Left cardiac atrium (tissue), 4 donors: ENCODE measurements at regions not wholly inside any gene's neighbourhood (a gene's known extent, or its start where the extent isn't known, plus 50 kb on each side); places are given as distances from the start of the nearest gene placed in this dataset.
"Not testable (repeated sequence)": the region's sequence is repeated elsewhere in the genome, so short reads cannot be mapped to it uniquely, and the experiment has no call there.

ENCODE experiments used
- ATAC-seq, 2 donors: fragments of 200-7000 bp; cut with Tn5 transposase; one replicate each; pipeline ENCODE4 v1.9.1; 2020; ENCODE audit warnings: mild to moderate bottlenecking in 2 of 2, moderate library complexity in 2 of 2
- DNase-seq: peaks from one replicate; pipeline ENCODE4 v3.0.0-alpha.2; 2020
- intact Hi-C, 2 donors: fragments of 100-400 bp; cut with DNase I; formaldehyde crosslinking; loops; one replicate each; pipeline versions ENCODE4 v1.14.1 to v1.15.1; 2022 to 2023
- donor health status: DM: no; HTN: yes; CAD: no.
- donor health status: DM: no; HTN: yes; CAD: no; lungs with severe emphysema.
- donor health status: DM: yes; HTN: yes; CAD: no.
- donor health status: Dilated cardiomyopathy.

DNA sequence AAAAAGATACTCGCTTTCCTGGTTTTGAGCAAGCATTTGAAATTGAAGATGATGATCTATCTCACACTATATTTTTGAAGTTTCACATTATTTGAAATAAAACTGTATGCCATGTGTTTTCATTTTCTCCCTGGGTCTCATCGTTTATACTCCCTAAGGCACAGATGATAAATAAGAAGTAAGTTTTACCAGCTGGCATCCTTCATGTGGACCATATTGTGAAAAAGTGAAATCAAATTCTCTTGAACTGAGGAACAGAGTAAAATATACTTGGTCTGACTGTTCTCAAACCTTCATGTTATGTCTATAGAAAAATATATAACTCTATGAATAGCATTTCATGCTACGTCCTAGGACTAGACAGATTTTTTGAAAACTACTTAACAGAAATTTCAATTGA is 1600.9 kb upstream of the C9orf72 start:
- intact Hi-C loops: no loop called here
- DNase-seq (no peak), ATAC-seq (no peak)

DNA sequence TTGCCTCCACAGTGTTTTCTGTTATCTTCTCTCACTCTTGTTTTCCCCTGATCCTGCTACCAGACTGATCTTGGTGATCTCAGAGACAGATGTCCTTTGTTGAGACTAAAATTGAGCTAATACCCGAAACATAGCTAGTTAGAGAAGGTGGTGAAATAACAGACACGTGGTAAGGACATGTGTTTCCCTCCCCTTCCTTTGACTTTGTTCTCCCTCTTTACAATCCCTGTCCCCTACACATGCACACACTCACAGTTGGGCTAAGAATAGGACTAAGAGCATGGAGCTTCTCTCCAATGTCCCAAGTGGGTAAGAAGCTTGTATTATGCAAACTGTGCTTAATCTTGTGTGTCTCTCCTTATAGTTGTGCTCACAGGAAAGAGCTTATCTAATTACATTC is 1603.0 kb upstream of the C9orf72 start:
- DNase-seq (no peak), ATAC-seq (no peak)
- intact Hi-C loops: no loop called here

DNA sequence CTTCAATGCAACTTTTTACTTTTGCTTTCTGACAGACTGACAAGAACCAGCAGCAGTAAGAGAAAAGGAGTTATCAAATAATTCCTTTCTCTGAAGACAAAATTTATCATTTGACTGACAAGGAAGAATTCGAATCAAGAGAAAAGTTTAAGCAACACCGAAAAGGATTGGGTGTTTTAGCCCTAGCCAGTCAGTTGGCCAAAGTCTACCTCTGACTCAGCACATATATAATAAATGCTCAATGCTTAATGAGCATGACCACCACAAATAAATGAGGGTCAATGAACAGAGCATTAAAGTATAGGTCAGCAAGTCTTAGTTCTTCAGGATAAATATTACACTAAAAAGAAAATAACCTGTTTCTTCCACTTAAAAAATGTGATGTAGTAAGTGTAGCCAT is 1603.5 kb upstream of the C9orf72 start:
- intact Hi-C loops: no loop called here
- no peak for DNase-seq
- ATAC-seq: no peak

DNA sequence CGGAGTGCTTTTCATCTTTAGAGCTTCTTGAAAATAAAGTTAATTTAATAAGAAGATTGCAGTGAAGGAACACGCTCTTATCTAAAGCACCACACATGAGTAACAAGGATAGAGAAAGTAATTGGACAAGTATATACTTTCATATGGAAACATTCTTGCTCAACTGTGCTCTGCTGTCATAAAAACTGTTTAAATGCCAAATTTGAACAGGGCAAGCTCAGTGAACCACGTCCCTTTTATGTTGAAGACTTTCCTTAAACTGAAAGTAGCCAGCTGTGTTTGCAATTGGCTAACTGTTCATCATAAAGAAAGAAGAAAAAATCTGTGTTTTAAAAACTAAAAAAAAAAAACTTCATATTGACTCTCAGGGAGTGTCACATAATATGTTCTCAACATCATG is 1610.7 kb upstream of the C9orf72 start:
- intact Hi-C loops: no loop called here

DNA sequence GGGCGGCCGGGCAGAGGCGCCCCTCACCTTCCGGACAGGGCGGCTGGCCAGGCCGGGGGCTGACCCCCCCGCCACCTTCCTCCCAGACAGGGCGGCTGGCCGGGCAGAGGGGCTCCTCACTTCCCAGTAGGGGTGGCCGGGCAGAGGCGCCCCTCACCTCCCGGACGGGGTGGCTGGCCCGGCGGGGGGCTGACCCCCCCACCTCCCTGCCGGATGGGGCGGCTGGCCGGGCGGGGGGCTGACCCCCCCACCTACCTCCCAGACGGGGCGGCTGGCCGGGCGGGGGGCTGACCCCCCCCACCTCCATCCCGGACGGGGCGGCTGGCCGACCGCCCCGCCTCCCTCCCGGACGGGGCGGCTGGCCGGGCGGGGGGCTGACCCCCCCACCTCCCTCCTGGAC is 1615.5 kb upstream of the C9orf72 start:
- ATAC-seq, intact Hi-C loops, DNase-seq: not testable (repeated sequence)

More for the DNA sequence above, 1610.7 kb upstream of the C9orf72 start:
- DNase-seq (no peak), ATAC-seq (no peak)

DNA sequence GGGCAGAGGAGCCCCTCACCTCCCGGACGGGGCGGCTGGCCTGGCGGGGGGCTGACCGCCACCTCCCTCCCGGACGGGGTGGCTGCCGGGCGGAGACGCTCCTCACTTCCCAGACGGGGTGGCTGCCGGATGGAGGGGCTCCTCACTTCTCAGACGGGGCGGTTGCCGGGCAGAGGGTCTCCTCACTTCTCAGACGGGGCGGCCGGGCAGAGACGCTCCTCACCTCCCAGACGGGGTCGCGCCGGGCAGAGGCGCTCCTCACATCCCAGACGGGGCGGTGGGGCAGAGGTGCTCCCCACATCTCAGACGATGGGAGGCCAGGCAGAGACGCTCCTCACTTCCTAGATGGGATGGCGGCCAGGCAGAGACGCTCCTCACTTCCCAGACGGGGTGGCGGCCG is 1615.9 kb upstream of the C9orf72 start:
- DNase-seq, intact Hi-C loops, ATAC-seq: not testable (repeated sequence)

DNA sequence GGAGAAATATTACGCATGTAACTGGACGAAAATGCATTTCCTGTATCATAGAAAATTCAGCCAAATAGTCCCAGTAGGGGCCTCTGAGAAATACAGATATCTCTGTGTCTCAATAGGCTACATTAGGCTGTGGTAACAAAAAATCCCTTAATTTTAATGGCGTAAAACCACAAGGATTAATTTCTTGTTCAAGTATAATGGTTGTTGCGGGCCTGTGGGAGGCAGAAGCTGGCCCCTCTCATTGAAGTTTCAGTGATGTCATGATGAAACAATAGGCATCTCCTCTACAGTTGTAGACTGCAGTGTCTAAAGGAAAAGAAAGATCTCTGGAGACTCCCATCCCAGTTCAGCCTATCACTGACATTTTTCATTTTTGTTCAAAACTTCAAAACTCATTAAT is 1625.6 kb upstream of the C9orf72 start:
- intact Hi-C loops: no loop called here
- DNase-seq: no peak
- ATAC-seq: no peak

DNA sequence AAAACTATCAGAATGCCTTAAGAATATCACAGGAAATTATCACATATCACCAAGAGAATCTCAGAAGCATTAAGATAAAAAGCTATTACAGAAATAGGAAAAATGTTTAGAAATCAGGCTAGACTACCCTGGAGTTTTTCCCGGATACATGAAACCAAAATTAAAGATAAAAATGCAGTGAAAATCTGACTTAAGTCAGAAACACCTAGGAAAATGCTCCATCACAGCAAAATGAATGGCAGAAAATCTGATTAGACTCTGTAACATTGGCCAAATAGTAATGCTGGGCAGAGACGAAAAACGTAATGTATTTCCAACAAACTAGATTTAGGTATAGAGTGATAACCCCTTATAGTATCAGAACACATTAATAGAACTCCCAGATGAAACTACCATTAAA is 1626.7 kb upstream of the C9orf72 start:
- intact Hi-C loops: no loop called here
- no peak for ATAC-seq
- DNase-seq: no peak

DNA sequence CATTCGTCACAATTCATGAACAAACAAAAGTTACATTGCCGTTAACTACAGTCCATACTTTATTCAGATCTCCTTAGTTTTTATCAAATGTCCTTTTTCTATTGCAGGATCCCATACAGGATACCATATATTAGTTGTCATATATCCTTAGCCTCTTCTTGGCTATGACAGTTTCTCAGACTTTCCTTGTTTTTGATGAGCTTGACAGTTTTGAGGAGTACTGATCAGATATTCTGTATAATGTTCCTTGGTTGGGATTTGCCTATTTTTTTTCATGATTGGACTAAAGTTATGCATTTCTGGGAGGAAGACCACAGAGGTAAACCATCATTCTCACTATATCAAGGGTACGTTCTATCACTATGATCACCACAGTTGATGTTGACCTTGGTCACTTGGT is 1627.4 kb upstream of the C9orf72 start:
- intact Hi-C loops: no loop called here
- DNase-seq (no peak), ATAC-seq (no peak)

DNA sequence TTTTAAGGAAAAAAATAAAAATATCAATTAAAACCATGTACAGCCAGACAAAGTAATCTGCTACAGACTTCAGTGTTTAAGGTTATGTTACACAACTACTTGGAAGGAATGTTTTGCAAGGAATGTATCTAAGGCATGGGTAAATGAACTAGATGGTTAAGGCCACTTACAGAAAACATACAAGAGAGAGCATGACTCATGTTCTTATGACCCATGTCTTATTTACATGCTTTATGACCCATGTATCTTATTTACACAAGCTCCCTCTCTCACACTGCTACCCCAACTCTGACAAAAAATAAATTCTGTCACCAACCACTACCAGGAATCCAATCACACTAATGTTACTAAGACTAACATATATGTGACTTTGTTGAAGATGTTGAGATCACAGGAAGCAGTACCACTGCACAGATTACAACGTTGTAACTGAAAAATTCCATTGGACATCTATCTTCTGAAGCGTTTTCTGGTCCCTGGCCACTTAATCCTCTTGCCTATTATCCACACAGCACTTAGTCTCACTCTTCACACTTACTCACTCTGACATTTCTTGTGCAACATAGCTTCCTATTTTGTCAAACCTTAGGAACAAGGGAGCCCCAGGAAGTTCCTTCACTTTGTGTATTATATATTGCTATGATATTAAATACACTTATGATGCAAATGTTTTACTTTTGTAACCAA is 1630.1 kb upstream of the C9orf72 start:
- no peak for ATAC-seq
- intact Hi-C loops: no loop called here

DNA sequence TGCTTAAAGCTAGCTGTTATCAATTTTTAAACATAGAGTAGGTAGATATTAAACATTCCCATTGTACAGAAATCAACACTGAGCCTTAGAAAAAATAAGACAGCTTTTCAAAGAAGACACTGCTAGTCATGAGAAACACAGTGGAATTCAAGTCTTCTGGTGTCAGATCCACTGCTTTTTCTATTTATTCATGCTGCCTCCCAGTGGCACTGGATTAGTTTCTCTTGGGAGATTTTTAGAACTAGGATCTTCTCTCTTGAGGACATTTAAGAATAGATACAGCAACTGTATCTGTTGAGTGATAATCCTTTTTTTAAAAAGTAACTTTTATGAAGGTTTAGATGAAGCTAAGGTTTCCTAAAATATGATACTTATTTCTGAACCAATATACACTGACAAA is 1635.4 kb upstream of the C9orf72 start:
- DNase-seq (no peak), ATAC-seq (no peak)
- intact Hi-C loops: no loop called here

More for the DNA sequence above, 1630.1 kb upstream of the C9orf72 start:
- DNase-seq: no peak

DNA sequence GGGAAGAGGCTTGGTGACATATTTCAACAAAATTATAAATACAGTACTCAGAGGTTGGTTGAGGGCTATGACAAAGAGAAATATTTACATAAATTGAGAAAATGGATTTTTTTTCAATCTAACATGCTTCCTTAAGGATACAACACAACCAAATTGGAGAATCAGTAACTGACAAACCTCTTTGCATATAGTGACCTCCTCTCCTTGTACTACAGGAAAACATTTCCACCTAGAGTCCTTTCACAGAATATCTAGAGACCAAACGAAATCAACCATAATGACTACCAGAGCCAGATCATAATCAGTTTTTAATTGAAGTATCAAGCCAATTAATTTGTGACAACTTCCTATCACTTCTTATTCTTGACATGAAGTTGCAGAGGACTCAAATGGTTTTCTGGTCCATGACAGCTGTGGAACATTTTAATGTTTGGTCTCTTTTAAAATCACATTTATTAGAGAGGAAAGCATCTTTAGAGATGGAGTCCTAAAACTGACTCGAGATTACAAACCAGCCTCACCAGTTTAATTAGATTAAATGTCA is 1636.5 kb upstream of the C9orf72 start:
- intact Hi-C loops: no loop called here
- no peak for ATAC-seq
- no peak for DNase-seq

DNA sequence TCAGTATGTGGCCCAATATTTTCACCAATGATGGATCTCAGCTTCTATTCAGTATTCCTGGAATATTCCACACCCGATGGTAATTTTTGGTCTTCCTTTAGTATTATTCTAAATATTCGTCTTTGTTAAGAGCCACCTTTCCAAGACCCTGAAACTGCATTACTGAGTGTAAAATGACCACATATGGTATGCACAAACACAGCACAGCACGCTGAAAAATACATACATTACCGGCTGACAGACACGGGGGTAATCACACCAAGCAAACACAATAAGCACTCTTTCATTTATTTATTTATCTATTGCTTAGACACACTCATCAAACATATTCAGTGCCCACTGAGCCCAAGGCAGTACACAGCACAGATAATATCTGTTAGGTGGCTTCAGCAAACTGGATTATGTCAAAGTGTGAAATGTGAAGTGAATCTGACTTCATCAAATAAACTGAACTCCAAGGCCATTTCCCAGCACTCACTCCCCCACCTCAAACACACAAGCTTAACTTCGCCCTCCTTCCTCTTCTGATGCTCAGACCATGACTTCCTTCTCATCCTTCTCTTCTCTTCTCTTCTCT is 1637.8 kb upstream of the C9orf72 start:
- DNase-seq: no peak
- intact Hi-C loops: no loop called here
- ATAC-seq: no peak

DNA sequence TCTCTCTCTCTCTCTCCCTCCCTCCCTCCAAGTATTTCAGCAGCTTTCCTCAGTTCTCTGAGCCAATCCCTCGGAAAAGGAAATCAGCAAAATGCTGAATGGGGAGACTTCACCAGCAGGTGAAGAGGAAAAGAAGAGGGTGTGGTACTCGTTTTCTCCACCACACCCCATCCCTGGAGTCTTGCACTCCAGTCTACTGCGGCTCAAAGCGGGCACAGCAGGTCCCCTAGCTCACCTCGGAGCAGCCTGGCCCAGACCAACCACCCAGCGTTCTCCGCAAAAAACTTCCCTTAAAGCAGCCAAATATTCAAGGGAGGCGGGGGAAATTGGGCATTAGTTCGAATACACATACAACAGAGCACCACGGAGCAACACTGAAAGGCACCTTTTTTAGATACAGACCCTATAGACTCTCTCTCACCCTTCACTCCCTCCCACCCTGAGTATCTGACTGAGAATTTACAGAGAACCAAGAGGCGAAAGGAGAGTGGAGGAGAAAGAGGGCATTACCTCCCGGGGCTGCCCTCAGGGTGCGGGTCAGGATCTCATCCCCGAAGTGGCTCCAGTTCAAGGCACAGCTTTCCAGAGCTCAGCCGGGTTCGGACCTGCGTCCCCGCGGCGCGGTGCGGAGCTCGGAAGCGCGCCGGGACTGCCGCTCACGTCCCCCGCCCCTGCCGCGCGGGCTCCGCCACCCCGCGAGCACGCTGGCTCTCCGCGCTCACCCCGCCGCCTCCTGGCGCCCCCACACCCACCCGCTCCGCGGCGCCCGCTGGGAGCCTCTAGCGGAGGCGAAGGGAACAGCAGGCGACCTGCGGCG is 1638.5 kb upstream of the C9orf72 start:
- intact Hi-C loops: no loop called here
- ATAC-seq (peak; percentile 70 to 88), DNase-seq (no peak)

DNA sequence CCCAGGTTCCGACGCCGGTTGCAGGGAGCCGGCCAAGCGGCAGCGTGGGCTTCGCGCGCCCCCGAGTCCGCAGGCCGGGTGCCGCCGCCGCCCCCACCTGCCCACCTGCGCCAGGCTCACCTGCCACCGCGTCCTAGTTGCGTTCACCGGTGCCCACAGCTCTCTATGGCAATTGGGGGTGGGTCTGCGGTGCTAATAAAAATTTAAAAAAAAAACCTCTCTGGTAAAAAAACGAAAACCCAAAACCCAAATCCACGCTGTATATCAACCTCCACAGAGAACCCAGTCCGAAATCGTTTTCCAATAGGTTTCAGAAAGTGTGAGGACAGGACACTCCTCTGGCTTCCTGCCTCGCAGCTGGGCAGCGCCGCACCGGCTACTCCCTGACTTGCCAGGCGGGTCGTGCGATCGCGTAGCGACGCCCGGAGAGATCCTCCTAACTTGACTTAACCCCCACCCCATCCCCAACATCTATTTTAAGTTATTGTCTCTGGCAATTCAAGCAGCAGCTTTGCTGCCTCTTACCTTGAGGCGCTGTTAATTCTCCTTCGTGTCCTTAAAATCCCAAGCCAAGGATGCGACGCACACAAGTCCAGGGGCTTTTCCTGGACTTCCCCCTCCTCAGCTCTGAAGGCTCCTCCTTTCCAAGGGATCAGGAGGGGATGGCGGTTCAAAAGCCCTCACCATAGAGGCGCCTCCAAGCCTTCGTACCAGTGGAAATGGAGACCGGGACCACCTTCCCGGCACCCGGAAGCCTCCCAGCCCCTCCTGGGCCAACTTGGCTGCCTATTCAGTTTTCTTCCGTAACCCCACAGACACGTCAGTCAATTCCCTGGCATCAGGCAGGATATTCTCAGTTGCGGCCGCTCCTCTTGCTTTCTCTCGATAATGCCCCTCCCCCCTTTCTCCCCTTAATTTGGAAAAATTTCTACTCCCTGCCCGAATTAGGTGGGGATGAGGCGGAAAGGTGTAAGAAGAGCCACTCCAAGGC is 1639.4 kb upstream of the C9orf72 start:
- DNase-seq: no peak
- peak in 1 of 2 donors; percentile 26 for ATAC-seq
- intact Hi-C loops: no loop called here

DNA sequence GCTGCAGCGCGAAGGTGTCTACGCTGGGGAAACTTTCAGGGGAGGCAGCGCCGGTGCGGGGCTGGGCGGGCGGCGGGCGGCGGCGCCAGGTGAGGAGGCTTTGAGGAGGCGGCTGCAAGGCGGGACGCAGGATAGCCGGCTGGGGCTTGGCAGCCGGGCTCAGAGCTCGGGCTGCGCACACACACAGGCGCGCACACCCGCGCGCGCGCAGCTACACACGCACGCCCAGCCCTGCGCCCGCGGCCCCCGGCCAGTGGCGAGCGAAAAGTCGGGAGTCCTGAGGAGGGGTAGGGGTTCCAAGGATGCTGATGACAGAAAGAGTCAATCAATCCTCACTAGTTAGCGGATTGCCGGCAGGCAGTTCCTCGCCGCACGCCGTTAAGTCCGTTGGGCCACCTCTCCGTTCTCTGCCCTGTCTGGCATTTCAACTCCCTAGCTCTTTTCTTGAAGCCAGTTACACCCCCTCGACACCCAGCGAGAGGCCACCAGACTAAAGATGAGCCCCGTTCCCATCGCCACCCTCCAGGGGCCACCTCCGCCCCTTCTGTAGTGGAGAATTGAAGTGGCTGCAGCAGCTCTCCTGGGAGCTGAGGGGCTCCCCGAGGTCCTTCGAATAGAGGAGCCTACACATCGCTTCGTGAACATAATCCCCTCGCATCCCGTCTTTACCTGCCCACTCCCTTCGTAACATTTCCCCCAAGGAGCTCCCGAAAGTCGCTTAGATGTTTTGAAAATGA is 1640.3 kb upstream of the C9orf72 start, which contains the start of gene LINGO2:
TSS of gene LINGO2 (minus strand) at position 185 of the 737 bp plus-strand sequence.
- intact Hi-C loops: no loop called here
- ATAC-seq: peak in 1 of 2 donors; percentile 27
- no peak for DNase-seq

DNA sequence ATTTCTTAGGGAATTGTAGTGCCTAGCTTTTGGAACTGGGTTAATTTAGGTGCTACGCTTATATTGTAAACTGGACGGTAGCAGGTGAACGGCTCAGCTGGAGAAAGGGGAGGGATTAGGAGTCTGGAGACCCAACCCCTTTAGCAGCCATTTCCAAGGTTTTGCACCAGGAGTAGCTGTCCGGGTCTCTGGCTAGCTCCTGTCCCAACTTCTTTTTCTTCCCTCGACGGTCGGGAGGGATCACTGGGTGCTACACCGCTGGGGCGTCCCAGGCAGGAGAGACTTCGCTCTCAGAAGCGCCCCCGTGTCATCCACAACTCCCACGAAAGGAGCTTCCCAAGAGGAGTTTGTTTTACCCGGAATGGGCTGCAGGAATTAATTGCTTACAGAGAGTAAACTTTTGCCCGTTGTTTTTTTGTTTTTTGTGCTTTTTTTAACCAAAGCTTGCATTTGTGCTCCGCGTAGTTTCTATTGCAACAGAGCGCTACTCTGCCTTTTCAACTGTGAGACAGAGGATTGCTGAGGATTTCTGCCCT is 1640.9 kb upstream of the C9orf72 start:
- intact Hi-C loops: no loop called here
- no peak for ATAC-seq
- DNase-seq: no peak

DNA sequence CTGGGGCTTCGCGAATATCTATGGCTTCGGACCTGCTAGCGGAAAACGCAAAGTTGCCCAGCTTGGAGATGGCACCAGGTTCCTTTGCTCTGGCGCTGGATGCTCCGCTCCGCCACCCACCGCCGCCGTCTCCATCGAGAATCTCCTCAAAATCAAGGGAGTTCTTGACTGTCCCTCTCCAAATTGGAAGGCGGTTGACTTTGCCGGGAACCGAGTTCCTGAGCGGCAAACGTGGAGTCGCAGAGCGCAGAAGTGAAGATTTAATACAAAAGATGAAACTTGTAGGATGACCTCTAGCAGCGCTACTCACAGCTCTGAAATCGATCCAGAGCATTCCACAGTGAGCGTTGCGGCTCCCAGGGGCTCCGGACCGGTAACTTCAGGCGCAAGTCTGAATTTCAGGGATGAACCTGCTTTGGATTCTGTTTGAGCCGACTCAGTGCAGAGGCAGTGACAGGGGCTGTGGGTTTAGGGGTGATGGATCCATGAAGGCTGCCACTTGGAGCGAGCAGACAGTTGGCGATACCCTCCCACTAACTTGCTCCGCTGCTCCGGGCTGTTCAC is 1641.5 kb upstream of the C9orf72 start:
- DNase-seq: no peak
- intact Hi-C loops: no loop called here
- no peak for ATAC-seq
